GM18498 (cell line): ENCODE measurements at regions not wholly inside any gene's neighbourhood (a gene's known extent, or its start where the extent isn't known, plus 50 kb on each side); places are given as distances from the start of the nearest gene placed in this dataset.
"Not testable (repeated sequence)": the region's sequence is repeated elsewhere in the genome, so short reads cannot be mapped to it uniquely, and the experiment has no call there.

Source experiments
- ATAC-seq: cut with Tn5 transposase; IDR thresholded peaks from one replicate; pipeline ENCODE4 v1.9.1; 2021; ENCODE audit warnings: mild to moderate bottlenecking, moderate library complexity; ENCODE audit not compliant: unreplicated experiment

DNA sequence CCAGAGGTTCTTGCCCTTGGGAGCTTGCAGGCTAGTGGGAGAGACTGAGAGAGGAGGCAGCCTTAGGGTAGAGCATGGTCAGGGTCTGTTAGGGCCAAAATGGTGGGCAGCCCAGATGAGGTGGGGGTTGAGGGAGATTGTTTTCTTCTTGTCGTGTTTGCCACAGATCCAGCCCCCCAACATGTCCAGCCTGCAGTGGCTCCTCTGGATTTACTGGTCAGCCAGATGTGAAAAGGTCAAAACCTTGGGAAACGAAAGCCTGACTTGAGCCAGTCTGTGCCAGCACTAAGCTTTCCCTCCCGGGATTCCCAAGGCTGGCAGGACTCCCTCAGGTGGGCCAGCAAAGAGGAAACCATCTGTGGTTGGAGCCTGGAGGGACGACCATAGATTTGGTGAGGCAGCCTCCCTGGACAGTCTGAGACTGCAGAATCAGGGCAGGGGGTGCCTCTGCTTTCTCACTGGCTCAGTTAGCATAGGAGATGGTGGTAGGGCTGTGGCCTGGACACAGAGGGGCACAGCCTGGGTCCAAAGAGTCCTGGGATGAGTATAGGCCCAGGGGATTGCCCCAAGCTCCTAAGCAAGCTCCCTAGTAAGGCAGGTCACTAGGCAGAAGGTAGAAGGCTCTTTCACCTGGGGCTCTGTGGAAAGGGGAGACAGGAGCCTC is 51.2 kb upstream of the PRR23C start:
- ATAC-seq: no peak

DNA sequence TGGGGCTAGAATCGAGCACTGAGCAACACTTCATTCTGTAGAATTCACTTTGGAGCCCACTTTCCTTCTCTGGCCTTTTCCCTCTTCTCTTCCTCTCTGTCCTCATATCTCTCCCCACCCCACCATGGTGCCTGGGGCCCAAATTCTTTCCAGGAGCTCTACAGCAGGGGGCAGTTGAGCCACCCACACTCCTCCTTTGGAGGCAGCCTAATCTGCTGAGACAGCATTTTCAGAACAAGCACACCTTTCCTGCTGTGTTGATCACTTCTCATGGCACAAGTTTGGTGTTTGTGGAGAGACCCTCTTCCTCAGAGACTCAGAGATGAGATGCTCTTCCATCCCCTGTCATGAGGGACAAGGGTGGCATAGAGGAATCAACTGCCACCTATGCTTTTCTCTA is 52.0 kb upstream of the PRR23C start:
- no peak for ATAC-seq

DNA sequence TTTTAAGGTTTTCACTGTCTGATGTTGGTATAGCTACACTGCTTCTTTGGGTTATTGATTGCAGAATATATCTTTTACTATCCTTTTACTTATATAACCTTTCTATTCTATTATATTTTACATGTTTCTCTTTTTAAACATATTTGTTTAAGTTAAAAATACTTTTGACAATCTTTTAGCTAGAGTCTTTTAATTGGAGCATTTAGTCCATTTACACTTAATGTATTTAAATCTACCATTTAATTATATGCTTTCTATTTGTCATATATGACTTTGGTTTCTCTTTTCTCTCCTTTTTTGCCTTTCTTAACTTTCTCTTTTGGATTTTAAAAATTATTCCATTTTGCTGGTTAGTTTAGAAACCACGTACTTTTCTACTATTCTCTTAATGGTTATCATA is 53.7 kb upstream of the PRR23C start:
- no peak for ATAC-seq

DNA sequence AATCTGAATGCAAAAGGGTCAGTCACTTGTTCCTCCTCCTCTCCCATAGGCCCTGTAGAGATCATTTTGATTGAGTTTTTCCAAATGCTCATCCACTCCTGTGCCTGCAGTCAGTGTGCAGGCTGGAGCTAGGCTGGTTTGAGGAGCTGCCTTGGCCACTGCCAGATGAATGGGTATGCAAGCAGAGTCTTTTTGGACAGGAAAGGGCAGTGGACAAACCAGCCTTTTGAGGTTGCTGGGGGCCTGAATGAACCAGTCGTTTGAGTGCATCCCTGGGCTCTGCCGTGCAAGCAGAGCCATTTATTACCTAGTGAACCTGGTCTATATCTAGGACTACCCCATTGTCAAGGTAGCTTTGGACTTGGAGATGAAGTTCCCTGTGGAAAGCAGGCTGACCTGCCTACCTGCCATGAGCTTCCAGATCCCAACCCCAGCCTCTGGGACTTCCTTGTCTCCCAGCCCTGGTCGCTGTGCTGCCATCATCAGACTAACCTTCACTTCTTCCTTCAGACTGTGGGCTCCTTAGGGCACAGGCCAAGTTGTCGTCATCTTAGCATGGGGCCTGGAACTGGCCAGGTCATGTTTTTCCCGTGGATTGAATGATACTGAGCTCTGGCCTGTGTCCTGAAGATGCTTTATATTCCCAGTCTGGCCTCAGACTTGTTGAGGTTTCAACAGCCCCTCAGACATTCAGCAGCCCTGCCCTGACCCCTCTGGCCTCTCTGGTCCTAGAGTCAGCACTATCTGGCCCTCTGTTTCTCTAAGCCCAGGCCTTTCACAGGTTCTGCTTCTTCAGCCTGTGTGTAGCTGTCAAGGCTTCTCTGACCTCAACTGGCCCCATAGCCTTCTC is 55.5 kb upstream of the PRR23C start:
- ATAC-seq: no peak

DNA sequence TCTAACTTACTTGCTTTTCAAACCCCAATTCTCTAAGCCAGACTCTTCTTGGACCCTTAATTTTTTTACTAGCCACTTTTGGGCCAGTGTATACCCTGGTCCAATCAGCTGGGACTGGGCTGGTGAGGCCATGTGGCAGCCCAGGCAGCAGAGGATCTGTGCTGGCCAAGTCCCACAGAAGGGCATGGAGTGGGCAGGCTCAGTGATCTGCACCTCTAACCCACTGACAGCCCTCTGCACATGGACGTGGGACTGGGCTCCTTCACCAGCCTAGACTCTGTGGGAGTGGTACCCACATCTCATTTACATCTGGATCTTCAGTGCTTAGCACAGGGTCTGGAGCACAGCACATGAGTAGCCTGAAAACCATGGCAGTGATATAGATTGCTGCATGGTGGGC is 56.1 kb upstream of the PRR23C start:
- ATAC-seq: no peak

DNA sequence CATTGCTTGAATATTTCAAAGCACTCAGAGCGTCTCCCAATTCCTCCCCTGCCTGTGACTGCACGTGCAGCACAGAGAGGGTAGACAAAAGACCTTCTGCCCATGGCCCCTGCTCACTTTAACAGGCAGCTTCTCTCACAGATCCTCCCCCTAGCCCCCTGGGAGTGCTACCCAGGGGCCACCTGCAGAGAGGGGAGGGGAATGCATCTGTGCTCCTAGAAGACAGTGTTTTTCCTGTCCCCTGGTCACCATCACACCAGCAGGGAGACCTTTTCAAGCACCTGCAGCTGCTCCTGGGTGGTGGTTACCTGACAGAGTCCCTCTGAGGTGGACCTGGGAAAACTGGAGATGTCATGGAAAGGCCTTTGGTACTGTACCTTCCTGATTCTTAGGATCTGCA is 56.7 kb upstream of the PRR23C start:
- ATAC-seq: no peak

DNA sequence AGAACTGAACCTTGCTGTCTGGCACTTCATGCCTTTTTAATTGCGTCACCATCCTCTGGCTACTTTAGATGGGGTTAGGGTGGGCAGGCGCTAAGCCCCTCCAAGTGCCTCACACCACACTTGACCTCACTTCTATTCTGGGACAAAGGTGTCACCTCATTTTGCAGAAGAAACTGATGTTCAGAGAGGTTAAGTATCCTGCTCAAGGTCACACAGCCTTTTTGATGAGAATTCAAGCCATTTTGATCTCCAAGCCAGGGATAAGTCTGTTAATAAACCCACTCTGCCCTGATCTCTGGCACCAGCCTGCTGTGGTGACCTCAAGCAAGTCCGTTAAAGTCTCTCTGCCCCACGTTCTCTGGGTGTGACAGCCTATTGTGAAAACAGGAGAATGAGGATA is 58.8 kb upstream of the PRR23C start:
- ATAC-seq: no peak

DNA sequence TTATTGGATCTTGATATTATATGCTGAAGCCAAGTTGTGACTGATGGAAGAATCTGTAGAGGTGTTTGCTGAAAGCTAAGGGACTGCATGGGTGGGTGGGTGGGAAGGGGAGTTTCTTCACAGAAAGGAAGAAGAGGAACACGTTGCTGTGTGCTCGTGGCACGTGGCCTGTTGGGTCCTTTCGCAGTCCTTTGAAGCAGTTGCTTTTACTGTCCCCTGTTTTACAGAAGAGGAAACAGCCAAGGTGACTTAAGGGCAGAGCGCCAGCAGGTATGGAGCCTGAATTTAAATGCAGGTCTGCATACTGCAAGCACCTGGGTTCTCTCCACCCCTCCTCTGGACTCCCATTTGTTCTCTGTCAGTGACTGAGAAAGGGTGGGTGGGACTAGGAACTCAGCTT is 59.4 kb upstream of the PRR23C start:
- no peak for ATAC-seq

DNA sequence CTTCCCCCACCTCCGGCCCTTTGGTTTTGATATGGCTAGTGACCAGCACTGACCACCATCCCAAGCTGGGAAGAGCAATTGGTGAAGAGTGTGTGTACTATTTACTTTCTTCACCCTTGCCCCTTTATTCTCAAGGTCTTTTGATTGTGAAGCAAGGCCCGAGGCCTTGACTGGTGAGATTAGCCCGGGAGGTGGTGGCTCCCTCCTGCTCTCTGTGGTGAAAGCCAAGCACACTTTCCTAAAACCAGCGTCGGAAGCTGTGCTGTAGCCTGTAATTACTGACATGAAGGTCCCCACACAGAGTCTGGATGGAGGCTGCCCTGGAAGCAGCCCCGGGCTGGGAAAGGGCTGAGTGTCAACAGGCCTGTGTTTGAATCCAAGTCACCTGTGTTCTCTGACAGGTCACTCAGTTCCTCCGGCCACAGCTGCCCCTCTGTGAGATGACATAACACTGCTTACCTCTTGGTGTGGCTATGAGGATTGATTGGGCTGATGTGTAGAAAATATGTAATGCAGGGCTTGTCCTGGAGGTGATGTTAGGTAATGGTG is 60.5 kb upstream of the PRR23C start:
- no peak for ATAC-seq

DNA sequence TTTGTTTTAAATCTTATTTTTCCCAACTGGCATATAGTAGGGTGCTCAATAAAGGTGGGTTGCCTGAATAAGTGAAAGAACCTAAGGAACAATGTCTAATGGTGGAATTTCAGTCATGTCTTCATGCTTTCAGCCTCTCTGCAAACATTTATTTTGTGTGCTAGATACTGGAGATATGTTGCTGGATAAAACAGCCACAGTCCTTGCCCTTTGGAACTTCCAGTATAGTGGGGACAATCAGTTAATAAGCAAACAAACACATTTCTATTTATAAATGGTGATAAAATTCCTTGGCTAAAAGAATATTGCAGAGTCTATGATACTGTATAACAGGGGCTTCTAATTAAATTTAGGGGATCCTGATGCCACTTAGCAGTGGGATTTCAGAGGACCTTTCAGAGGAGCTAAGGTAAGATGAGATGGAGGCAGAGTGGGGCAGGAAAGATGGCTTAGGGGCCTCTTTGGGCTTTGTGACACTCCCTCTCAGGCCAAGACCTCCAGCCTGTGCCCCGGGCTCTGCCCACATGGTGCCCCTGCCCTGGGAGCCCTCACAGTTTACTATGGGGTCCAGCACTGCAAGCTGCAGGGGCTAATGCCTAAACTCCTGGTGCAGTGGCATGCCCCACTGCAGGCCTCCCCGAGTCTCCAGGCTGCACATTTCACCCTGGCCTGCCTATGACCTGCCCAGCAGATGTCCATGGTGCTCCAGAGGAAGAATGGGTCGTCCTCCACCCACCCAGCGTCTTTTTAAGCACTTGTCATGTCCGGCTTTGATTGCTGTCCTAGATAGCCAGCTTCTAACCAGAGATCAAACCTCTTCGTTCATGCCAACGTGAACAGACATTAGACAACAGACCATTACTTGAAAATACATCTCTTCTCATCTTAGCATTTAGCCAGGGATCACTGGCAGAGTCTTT is 61.6 kb upstream of the PRR23C start:
- ATAC-seq: no peak

DNA sequence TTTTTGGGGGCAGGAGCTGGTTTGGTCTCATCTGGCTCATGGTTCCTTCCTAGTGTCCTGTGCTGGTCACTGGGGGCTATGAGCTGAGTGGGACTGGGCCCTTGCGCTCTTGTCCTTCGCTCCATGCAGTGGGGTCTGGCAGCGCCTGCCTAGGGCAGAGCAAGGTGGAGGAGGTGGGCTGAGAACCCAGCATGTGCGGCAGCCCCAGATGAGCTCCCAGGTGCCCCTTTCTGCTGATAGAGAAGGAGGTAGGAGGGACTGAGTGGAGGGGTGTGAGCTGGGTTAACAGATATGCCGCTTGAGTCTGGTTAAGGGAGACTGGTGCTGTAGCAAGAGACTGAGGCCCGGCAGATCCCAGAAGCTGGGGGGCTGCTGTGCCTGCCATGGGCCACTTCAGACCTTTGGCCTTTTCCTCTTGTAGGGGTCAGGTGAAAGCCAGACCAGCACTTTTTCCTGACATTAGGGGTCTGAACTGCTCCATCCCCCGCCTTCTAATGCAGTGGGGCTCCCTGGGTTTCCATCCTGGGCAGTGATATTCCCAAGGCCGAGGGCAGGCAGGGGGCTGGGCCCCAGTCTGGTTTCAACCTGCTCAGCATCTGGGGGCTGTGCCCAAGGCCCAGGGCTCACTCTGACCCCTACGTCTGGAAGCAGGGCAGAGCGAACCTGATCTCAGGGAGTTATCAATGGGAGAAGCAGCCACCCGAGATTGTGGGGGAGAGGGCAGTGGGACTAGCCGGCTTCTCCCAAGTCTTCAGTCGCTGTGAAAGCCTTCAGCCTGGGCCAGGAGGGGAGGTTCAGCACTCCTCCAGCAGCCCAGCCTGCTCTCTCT is 62.9 kb upstream of the PRR23C start:
- ATAC-seq: no peak

DNA sequence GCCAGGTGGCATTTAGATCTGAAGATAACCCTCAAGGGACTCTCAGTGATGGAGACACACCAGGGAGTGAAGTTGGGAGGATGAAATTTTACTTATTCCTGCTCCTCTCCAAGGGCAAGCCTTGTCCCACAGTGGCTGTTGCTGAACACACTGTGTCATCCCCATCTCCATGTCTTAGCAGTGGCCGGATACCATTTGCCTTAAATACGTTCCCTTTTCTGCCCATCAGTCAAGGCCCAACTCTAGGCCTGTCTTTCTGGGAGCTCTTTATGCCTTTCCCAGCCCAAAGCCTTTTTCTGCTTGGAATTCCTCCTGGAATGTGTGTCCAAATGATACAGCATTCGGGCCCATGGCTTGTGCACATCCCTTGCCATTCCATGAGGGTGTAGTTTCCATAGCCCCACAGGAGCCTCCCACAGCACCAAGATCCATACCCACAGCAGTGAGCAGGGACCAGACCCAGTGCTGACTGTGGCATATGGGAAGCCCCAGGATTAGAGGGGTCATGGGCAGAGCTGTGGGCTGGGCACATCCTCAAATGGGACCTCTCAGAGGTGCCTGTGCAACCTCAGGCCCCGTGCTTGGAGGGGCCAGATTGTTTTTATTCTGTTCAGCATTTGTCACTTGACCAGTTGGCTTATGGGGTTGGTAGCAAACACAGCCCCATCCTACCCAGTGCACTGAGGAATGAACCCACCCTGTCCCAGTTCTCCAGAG is 63.7 kb upstream of the PRR23C start:
- no peak for ATAC-seq

DNA sequence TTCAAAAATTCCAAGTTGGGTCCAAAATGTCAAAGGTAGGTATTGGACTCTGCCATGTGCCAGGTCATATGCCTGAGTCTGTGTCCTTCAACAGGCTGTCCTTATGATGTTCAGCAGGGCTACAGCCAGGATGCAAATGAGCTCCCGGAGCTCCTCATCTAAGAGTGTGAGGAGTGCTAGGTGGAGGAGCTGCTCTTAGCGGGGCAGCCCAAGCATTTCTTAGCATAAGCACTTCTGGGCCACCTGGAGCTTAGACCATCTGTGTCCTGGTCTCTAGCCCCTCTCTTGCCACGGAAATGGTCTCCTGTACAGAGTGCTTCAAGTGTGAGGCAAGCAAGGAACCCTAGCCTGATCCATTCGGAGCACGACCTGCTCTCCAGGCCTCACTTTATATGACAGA is 64.6 kb upstream of the PRR23C start:
- ATAC-seq: no peak

DNA sequence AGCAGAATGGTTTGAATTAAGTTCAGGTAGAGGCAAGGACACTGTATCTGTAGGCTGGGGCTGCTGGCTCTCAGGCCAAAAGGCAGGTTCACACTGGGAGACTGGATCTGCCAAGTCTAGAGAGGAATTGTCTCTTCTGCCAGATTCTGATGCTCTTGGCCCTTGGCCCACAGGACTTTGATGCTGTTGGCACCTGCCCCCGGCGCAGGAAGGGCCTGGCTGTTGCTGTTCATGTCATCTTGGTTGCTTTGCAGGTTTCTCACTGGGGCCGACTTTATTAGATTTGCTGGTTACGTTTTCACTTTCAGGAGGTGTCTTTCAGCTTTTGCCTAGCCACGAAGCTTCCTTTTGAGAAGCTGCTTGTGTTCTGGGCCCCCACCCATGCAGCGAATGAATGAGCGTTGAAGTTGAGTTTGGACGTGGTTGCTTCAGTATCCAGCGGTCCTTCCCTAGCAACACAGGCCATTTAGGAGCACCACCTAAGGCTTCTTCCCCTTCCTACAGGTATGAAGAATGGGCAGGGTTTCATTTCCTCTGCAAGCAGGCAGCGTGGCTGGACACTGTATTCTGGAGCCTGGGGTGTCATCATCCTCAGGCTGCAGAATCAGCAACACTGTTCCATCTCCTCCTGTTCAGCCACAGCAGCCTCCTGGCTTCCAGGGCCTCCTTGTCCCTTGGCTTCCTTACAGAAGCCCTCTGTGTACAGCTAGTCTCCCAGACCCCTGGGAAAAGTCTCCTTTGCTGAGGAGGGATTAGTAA is 65.6 kb upstream of the PRR23C start:
- ATAC-seq: peak; percentile 62

DNA sequence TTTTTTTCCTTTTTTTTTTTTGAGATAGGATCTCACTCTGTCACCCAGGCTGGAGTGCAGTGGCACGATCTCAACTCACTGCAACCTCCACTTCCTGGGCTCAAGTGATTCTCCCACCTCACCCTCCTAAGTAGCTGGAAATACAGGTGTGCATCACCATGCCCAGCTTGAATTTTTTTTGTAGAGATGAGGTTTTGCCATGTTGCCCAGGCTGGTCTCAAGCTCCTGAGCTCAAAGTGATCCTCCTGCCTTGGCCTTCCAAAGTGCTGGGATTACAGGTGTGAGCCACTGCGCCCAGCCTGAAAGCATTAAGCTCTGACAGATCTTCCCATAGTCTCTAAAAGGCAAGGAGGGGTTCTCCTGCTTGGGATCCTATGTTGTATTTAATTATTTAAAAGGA is 66.2 kb upstream of the PRR23C start:
- ATAC-seq: not testable (repeated sequence)

DNA sequence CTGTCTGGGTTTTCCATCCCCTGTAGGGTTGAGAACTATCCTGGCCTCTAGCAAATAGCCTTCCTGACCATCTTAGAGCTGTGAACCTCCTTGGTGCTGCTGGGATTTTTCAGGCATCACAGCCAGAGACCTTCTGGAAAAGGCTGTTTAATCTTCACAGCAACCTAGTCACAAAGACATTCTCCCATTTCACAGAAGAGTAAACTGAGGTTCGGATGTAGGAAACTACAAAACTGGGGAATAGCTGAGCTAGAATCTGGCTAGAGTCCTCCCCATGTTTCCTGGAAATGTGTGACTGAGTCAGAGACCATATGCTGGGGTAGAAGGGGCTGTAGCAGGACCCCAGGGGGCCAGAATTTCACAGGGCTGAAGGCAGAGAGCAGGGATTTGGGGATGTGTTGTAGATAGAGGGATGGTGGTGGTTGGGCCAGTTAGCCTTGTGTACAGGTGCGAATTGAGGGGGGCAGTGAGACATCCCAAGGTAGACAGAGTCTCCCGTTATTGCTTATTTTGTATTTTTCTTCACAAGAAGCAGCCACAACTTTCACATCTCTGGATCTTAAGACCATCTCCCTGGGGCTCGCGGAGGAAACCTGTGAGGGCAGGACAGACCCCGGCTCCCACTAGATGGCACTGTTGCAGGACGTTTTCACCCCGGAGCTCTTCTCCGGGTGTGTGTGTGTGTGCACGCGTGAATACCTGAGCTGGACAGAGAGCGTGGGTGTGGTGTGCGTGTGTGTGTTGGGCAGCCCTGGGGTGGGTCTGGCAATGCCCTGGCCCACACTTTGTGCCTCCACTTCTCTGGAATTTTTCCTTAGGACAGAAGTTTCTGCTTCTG is 66.9 kb upstream of the PRR23C start:
- ATAC-seq: peak; percentile 59

DNA sequence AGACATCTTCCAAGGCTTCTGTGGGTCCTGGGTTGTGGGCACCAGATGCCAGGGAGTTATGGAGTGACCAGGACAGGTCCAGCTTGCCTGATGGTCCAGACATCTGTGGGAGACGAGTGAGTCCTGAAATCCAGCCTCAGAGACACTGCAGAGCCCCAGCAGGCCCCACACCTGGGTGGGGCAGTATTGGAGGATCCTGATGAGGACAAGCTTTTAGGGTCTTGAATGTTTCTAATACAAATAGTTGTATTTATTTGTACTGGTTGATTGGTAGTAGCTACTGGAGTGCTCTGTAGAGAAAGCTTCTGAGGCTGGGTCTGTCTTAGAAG is 67.5 kb upstream of the PRR23C start:
- no peak for ATAC-seq
